PC-9 (cell line): ENCODE measurements at regions not wholly inside any gene's neighbourhood (a gene's known extent, or its start where the extent isn't known, plus 50 kb on each side); places are given as distances from the start of the nearest gene placed in this dataset.

Experiments
- BruUV-seq: library from RNA; stranded (reverse); fragments of 400-500 nt; replicated peaks from 2 replicates; lab custom pipeline; 2021; lab: Mats Ljungman, UMichigan
- CTCF ChIA-PET: fragments of 300-600 bp; sonication (Branson Sonifier 250); formaldehyde crosslinking; loops from one replicate; lab custom pipeline; 2022; ENCODE audit warnings: antibody characterized with exemption; lab: Charles Lee
- POLR2A ChIA-PET: fragments of 300-600 bp; sonication (Branson Sonifier 250); formaldehyde crosslinking; loops from one replicate; lab custom pipeline; 2022; ENCODE audit warnings: antibody characterized with exemption; ENCODE audit not compliant: unreplicated experiment; lab: Charles Lee
- DNase-seq, 2 experiments: peaks; one replicate each; pipeline versions ENCODE4 v3.0.0 to v3.0.0-alpha.2; 2015 to 2022; ENCODE audit warnings: mixed read lengths in 1 of 2
- H2AFZ ChIP-seq: fragments of 200-600 bp; sonication (generic); 2 replicates; pipeline ENCODE4 v1.8.1; 2017; ENCODE audit warnings: antibody characterized with exemption
- H3F3A ChIP-seq: fragments of 200-600 bp; sonication (generic); 2 replicates; pipeline ENCODE4 v1.8.1; 2017; ENCODE audit warnings: antibody characterized with exemption, mild to moderate bottlenecking, low read depth; ENCODE audit not compliant: insufficient read depth
- H3K27ac ChIP-seq: fragments of 200-600 bp; sonication (generic); 2 replicates; pipeline ENCODE4 v1.6.1; 2016; ENCODE audit warnings: mixed run types
- H3K27me3 ChIP-seq: fragments of 200-600 bp; sonication (generic); 2 replicates; pipeline ENCODE4 v1.6.1; 2016; ENCODE audit warnings: low read depth, mixed run types; ENCODE audit not compliant: insufficient read depth
- H3K36me3 ChIP-seq: fragments of 200-600 bp; sonication (generic); 2 replicates; pipeline ENCODE4 v1.6.1; 2016; ENCODE audit warnings: low read depth, mixed run types
- H3K4me1 ChIP-seq: fragments of 200-600 bp; sonication (generic); replicated peaks from 2 replicates; pipeline ENCODE4 v1.6.1; 2016; ENCODE audit warnings: mixed run types; ENCODE audit not compliant: insufficient read depth
- H3K4me2 ChIP-seq: fragments of 200-600 bp; sonication (generic); 2 replicates; pipeline ENCODE4 v1.6.1; 2017; ENCODE audit warnings: mixed run types
- H3K4me3 ChIP-seq: fragments of 200-600 bp; sonication (generic); 2 replicates; pipeline ENCODE4 v1.6.1; 2016; ENCODE audit warnings: mixed run types
- H3K79me2 ChIP-seq: fragments of 200-600 bp; sonication (generic); 2 replicates; pipeline ENCODE4 v1.6.1; 2017; ENCODE audit warnings: low read depth, mixed run types
- H3K9me2 ChIP-seq: fragments of 200-600 bp; sonication (generic); 2 replicates; pipeline ENCODE4 v1.8.1; 2017; ENCODE audit warnings: mild to moderate bottlenecking; ENCODE audit not compliant: insufficient read depth
- H3K9me3 ChIP-seq: fragments of 200-600 bp; sonication (generic); 2 replicates; pipeline ENCODE4 v1.8.1; 2016; ENCODE audit warnings: low read depth; ENCODE audit not compliant: insufficient read depth
- H4K20me1 ChIP-seq: fragments of 200-600 bp; sonication (generic); 2 replicates; pipeline ENCODE4 v1.8.1; 2017; ENCODE audit not compliant: insufficient read depth
- CTCF ChIP-seq: fragments of 200-600 bp; sonication (generic); conservative IDR thresholded peaks from 2 replicates; pipeline ENCODE4 v1.6.1; 2017; ENCODE audit warnings: mixed run types, antibody characterized with exemption, mild to moderate bottlenecking, moderate library complexity
- EZH2 ChIP-seq: fragments of 200-600 bp; sonication (generic); IDR thresholded peaks from 2 replicates; pipeline ENCODE4 v1.8.0; 2017; ENCODE audit warnings: antibody characterized with exemption, low read depth
- intact Hi-C: fragments of 100-400 bp; cut with micrococcal nuclease; formaldehyde crosslinking; loops from one replicate; pipeline ENCODE4 v1.10.0; 2022; ENCODE audit not compliant: unreplicated experiment

- no peaks in the 10 kb centered on the region for H3K9me3 ChIP-seq
- intact Hi-C loops: no loop called here
- no peak overlapping the region for H3K4me2 ChIP-seq
- no peaks in the 10 kb centered on the region for H4K20me1 ChIP-seq
- POLR2A ChIA-PET: no interaction called here
- H3K4me3 ChIP-seq: no peak overlapping the region
- TF ChIP-seq EZH2 (no peak), CTCF (no peak)
- no TSS peak for BruUV-seq
- CTCF ChIA-PET: no interaction called here
- no peaks in the 10 kb centered on the region for H3K9me2 ChIP-seq
- H3K4me1 ChIP-seq: no peaks in the 10 kb centered on the region
- H3K27me3 ChIP-seq: peaks cover 50% of the 10 kb centered on the region
- H3K36me3 ChIP-seq: no peaks in the 10 kb centered on the region
- H3K27ac ChIP-seq: no peak overlapping the region
- H2AFZ ChIP-seq: no peak overlapping the region
- no peaks in the 10 kb centered on the region for H3K79me2 ChIP-seq
- no peaks in the 10 kb centered on the region for H3F3A ChIP-seq
- no peak for DNase-seq
Observed at GRCh38 chr20:22949331-22950109, 85.6 kb upstream of the SSTR4 start.

GRCh38 chr20:22951966-22952365 lies 83.1 kb upstream of the SSTR4 start:
- no peaks in the 10 kb centered on the region for H3K9me2 ChIP-seq
- ChIA-PET POLR2A (no interaction called here), CTCF (no interaction called here)
- intact Hi-C loops: no loop called here
- no peaks in the 10 kb centered on the region for H3K79me2 ChIP-seq
- no peak overlapping the region for H3K4me2 ChIP-seq
- H3K4me3 ChIP-seq: no peak overlapping the region
- H3K27me3 ChIP-seq: peaks cover 32% of the 10 kb centered on the region
- H3K4me1 ChIP-seq: no peaks in the 10 kb centered on the region
- no peaks in the 10 kb centered on the region for H3F3A ChIP-seq
- no peak overlapping the region for H2AFZ ChIP-seq
- BruUV-seq: no TSS peak
- H3K36me3 ChIP-seq: no peaks in the 10 kb centered on the region
- H3K9me3 ChIP-seq: no peaks in the 10 kb centered on the region
- H4K20me1 ChIP-seq: no peaks in the 10 kb centered on the region
- no peak overlapping the region for H3K27ac ChIP-seq
- TF ChIP-seq EZH2 (no peak), CTCF (no peak)
- DNase-seq: no peak

GRCh38 chr20:22954661-22955060 lies 80.5 kb upstream of the SSTR4 start:
- Histone ChIP-seq H3K4me2 (no peak overlapping the region), H3K4me1 (no peaks in the 10 kb centered on the region), H3K4me3 (no peak overlapping the region), H2AFZ (no peak overlapping the region), H3K79me2 (no peaks in the 10 kb centered on the region), H3K27ac (no peak overlapping the region), H4K20me1 (no peaks in the 10 kb centered on the region), H3F3A (no peaks in the 10 kb centered on the region), H3K9me3 (no peaks in the 10 kb centered on the region), H3K27me3 (peaks cover 38% of the 10 kb centered on the region), H3K36me3 (no peaks in the 10 kb centered on the region), H3K9me2 (no peaks in the 10 kb centered on the region)
- no peak for DNase-seq
- intact Hi-C loops: no loop called here
- ChIA-PET CTCF (no interaction called here), POLR2A (no interaction called here)
- TF ChIP-seq CTCF (no peak), EZH2 (no peak)
- no TSS peak for BruUV-seq
